Activated CD8-positive, alpha-beta T cell treated with anti-CD3 and anti-CD28 coated beads for 36 hours (primary cell): ENCODE measurements at regions not wholly inside any gene's neighbourhood (a gene's known extent, or its start where the extent isn't known, plus 50 kb on each side); places are given as distances from the start of the nearest gene placed in this dataset.
"Not testable (repeated sequence)": the region's sequence is repeated elsewhere in the genome, so short reads cannot be mapped to it uniquely, and the experiment has no call there.

ENCODE experiments used
- ATAC-seq: fragments of 200-7000 bp; cut with Tn5 transposase; one replicate; pipeline ENCODE4 v1.10.0; 2021; ENCODE audit warnings: mild to moderate bottlenecking, moderate library complexity
- CTCF ChIA-PET: fragments of 350-600 bp; sonication (Branson Sonifier 250); formaldehyde crosslinking; loops from one replicate; lab custom pipeline; 2021; ENCODE audit warnings: antibody characterized with exemption; lab: Charles Lee
- POLR2A ChIA-PET: fragments of 350-600 bp; sonication (Branson Sonifier 250); formaldehyde crosslinking; loops from one replicate; lab custom pipeline; 2021; ENCODE audit warnings: antibody characterized with exemption; lab: Charles Lee
- DNase-seq: peaks from one replicate; pipeline ENCODE4 v3.0.0-alpha.2; 2020
- H3K27ac Mint-ChIP-seq: one replicate; pipeline ENCODE4 v1.8.0; 2021; ENCODE audit warnings: mild to moderate bottlenecking, mixed read lengths
- H3K27me3 Mint-ChIP-seq: one replicate; pipeline ENCODE4 v1.8.0; 2021; ENCODE audit warnings: mixed read lengths
- H3K36me3 Mint-ChIP-seq: one replicate; pipeline ENCODE4 v1.8.0; 2021; ENCODE audit warnings: low read depth, mixed read lengths
- H3K4me1 Mint-ChIP-seq: one replicate; pipeline ENCODE4 v1.8.0; 2021; ENCODE audit warnings: low read depth, mixed read lengths
- H3K4me3 Mint-ChIP-seq: one replicate; pipeline ENCODE4 v1.8.0; 2021; ENCODE audit warnings: mild to moderate bottlenecking, moderate library complexity, mixed read lengths
- H3K9me3 Mint-ChIP-seq: one replicate; pipeline ENCODE4 v1.8.0; 2021; ENCODE audit warnings: mixed read lengths
- intact Hi-C: fragments of 100-400 bp; cut with micrococcal nuclease; formaldehyde crosslinking; loops from one replicate; pipeline ENCODE4 v1.10.0; 2022
- TF ChIP-seq, protein P1 (sequence below): fragments of 200-600 bp; IDR thresholded peaks from one replicate; pipeline ENCODE4 v1.8.0; 2022; ENCODE audit warnings: antibody characterized with exemption, mild to moderate bottlenecking

DNA sequence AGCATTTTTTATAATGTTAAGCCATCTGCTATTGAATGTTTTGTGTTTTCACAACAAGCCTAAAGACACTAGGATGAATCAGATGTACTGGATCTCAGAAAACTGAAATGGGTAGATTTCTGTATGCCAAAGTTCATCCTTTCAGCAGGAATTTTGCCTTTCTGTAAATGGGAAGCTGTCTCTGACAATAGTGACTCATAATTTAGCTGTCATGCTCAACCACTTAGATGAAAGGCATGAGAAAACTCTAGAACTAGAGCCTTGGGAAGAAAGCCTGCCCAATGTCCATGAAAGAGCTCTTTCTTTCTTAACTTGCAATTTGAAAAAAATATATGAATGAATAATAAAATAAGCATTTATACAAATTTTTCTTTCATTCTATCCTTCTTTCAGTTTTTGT lies 616.0 kb upstream of the EDIL3 start:
- no peak overlapping the region for H3K4me3 Mint-ChIP-seq
- ChIA-PET CTCF (no interaction called here), POLR2A (no interaction called here)
- peaks cover 4% of the 10 kb centered on the region for H3K9me3 Mint-ChIP-seq
- H3K36me3 Mint-ChIP-seq = no peaks in the 10 kb centered on the region
- no peak overlapping the region for H3K27ac Mint-ChIP-seq
- TF ChIP-seq, protein P1, sequence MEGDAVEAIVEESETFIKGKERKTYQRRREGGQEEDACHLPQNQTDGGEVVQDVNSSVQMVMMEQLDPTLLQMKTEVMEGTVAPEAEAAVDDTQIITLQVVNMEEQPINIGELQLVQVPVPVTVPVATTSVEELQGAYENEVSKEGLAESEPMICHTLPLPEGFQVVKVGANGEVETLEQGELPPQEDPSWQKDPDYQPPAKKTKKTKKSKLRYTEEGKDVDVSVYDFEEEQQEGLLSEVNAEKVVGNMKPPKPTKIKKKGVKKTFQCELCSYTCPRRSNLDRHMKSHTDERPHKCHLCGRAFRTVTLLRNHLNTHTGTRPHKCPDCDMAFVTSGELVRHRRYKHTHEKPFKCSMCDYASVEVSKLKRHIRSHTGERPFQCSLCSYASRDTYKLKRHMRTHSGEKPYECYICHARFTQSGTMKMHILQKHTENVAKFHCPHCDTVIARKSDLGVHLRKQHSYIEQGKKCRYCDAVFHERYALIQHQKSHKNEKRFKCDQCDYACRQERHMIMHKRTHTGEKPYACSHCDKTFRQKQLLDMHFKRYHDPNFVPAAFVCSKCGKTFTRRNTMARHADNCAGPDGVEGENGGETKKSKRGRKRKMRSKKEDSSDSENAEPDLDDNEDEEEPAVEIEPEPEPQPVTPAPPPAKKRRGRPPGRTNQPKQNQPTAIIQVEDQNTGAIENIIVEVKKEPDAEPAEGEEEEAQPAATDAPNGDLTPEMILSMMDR = no peak
- ATAC-seq = no peak
- intact Hi-C loops = no loop called here
- no peaks in the 10 kb centered on the region for H3K4me1 Mint-ChIP-seq
- no peaks in the 10 kb centered on the region for H3K27me3 Mint-ChIP-seq
- DNase-seq = no peak

DNA sequence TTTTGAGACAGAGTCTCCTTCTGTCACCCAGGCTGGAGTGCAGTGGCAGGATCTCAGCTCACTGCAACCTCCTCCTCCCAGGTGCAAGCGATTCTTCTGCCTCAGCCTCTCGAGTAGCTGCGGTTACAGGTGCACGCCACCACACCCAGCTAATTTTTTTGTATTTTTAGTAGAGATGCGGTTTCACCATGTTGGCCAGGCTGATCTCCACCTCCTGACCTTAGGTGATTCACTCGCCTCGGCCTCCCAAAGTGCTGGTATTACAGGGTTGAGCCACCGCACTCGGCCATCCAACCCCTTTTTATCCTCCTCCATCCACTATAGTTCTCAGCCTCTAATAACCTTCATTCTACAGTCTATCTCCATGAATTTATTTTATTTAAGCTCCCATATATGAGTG lies 617.3 kb upstream of the EDIL3 start:
- CTCF ChIA-PET, H3K4me3 Mint-ChIP-seq, ATAC-seq, H3K27me3 Mint-ChIP-seq, DNase-seq, intact Hi-C loops, H3K4me1 Mint-ChIP-seq, H3K36me3 Mint-ChIP-seq, H3K27ac Mint-ChIP-seq, H3K9me3 Mint-ChIP-seq, POLR2A ChIA-PET: not testable (repeated sequence)

DNA sequence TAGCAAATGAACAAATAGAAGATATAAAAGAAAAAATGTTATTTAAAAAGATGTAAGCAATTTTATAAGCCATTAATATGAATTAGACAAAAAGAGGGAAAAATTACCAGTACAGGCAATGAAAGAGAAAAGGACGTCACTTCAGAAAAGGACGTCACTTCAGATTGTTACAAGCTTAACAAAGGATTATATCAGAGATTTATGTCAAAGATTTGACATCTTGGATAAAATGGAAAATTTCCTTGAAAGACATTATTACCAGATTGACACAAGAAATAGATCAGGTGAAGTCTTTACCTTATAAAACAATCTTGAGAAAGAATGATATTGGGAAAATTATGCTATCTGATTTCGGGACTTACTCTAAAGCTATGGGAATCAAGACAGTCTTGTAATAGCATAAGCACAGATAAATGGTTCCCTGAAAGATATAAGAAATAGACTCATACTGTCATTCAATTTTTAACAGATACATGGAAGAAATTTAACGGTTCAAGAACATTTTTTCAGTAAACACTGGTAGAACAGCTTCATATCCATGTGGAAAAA lies 625.4 kb upstream of the EDIL3 start:
- no peaks in the 10 kb centered on the region for H3K9me3 Mint-ChIP-seq
- ChIA-PET POLR2A (no interaction called here), CTCF (no interaction called here)

DNA sequence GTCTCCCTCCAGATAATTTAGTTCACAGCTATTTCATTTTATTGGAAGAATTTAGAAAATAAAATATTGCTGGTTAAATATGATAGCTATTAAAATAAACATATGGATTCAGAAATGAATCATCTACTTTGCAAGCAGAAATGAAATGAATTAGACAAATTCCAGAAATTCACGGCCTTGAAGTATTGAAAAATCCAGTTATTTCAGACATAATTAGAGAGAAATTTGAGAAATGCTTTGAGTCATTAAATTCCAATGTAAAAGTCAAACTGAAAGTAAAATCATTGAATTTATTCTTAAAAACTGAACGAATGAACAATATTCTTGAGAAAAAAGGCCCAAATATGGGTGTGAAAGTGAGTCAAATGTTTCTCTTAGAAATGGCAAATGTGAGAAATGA lies 632.6 kb upstream of the EDIL3 start:
- H3K27me3 Mint-ChIP-seq = no peaks in the 10 kb centered on the region

More for the DNA sequence above, 625.4 kb upstream of the EDIL3 start:
- intact Hi-C loops = no loop called here
- H3K4me3 Mint-ChIP-seq = no peak overlapping the region
- H3K27ac Mint-ChIP-seq = no peak overlapping the region
- H3K4me1 Mint-ChIP-seq = no peaks in the 10 kb centered on the region
- H3K27me3 Mint-ChIP-seq = no peaks in the 10 kb centered on the region
- no peak for ATAC-seq
- TF ChIP-seq, protein P1 = no peak
- H3K36me3 Mint-ChIP-seq = no peaks in the 10 kb centered on the region
- DNase-seq = no peak

DNA sequence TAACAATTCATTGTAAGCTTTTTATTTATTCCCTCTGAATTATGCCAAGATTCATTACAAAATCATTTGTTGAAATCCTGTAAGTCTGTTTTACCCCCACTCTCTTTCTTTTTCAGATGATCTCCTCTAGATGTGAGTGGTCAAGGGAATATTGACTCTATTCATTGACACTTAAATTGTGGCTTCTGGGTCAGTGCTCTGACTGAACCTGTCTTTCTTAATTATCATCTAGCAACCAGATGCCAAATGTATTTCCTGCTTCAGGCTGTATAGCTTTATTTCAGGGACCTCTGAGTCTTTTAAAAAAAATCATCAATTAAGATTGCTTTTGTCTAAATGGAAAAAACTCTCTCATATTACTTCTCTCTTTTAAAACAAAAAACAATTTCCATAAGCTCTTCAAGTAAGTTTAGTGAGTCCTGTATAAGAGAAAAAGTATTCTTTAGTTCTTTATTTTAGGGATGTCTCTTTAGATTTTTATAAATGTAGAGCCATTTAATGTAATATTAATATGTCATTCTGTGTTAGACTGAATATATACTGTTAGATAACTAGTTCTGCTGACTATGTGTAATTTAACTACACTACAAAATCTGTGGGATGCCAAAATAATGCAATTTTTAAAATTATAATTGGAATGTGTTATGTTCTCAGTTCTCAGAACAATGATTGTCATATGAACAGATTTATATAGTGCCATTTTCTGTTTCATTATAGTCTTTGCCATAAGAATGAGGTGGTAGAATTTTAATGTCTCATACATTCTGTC lies 645.8 kb upstream of the EDIL3 start:
- ATAC-seq (no peak), DNase-seq (no peak)
- Mint-ChIP-seq H3K4me3 (no peak overlapping the region), H3K9me3 (no peaks in the 10 kb centered on the region), H3K4me1 (no peaks in the 10 kb centered on the region), H3K27me3 (no peaks in the 10 kb centered on the region), H3K36me3 (no peaks in the 10 kb centered on the region), H3K27ac (no peak overlapping the region)
- intact Hi-C loops = no loop called here
- CTCF ChIA-PET = interaction anchor here (0.6 kb wide), 1 partner anchor 157 kb away, joined by 3 read pairs; no protein-coding TSS in a partner anchor
- POLR2A ChIA-PET = no interaction called here
- TF ChIP-seq, protein P1 = no peak

More for the DNA sequence above, 632.6 kb upstream of the EDIL3 start:
- TF ChIP-seq, protein P1 = no peak
- Mint-ChIP-seq H3K4me1 (no peaks in the 10 kb centered on the region), H3K36me3 (no peaks in the 10 kb centered on the region), H3K4me3 (no peak overlapping the region), H3K27ac (no peak overlapping the region), H3K9me3 (no peaks in the 10 kb centered on the region)
- POLR2A ChIA-PET = no interaction called here
- intact Hi-C loops = no loop called here
- CTCF ChIA-PET = no interaction called here
- ATAC-seq (no peak), DNase-seq (no peak)
